ENCODE measurements at regions not wholly inside any gene's neighbourhood (a gene's known extent, or its start where the extent isn't known, plus 50 kb on each side); places are given as distances from the start of the nearest gene placed in this dataset.
"Not testable (repeated sequence)": the region's sequence is repeated elsewhere in the genome, so short reads cannot be mapped to it uniquely, and the experiment has no call there.

GRCh38 chr16:64358291-64358690, 763.6 kb downstream of the CDH11 start:
- ATAC-seq (no peak), DNase-seq (no peak)
- Histone ChIP-seq H3K36me3 (no peaks in the 10 kb centered on the region), H3K27ac (no peak overlapping the region), H3K4me3 (no peak overlapping the region), H3K9me3 (no peaks in the 10 kb centered on the region), H3K4me1 (no peaks in the 10 kb centered on the region), H3K27me3 (no peaks in the 10 kb centered on the region)
- TF ChIP-seq CTCF (IDR thresholded peaks at IDR 0.05) = no peak
- intact Hi-C loops (cut with DNase I) = no loop called here

GRCh38 chr16:64356267-64356666, 765.6 kb downstream of the CDH11 start:
- DNase-seq (no peak), ATAC-seq (no peak)
- H3K4me1 ChIP-seq = no peaks in the 10 kb centered on the region
- H3K27me3 ChIP-seq = no peaks in the 10 kb centered on the region
- H3K4me3 ChIP-seq = no peak overlapping the region
- intact Hi-C loops (cut with DNase I) = no loop called here
- H3K27ac ChIP-seq = no peak overlapping the region
- TF ChIP-seq CTCF (IDR thresholded peaks at IDR 0.05) = no peak
- no peaks in the 10 kb centered on the region for H3K9me3 ChIP-seq
- no peaks in the 10 kb centered on the region for H3K36me3 ChIP-seq

GRCh38 chr16:64352246-64352645, 769.6 kb downstream of the CDH11 start:
- no peaks in the 10 kb centered on the region for H3K4me1 ChIP-seq
- TF ChIP-seq CTCF (IDR thresholded peaks at IDR 0.05) = no peak
- no peak for ATAC-seq
- DNase-seq = no peak
- no peaks in the 10 kb centered on the region for H3K27me3 ChIP-seq
- intact Hi-C loops (cut with DNase I) = no loop called here
- no peak overlapping the region for H3K27ac ChIP-seq
- no peak overlapping the region for H3K4me3 ChIP-seq
- H3K36me3 ChIP-seq = no peaks in the 10 kb centered on the region
- no peaks in the 10 kb centered on the region for H3K9me3 ChIP-seq

GRCh38 chr16:64351121-64351520, 770.7 kb downstream of the CDH11 start:
- Histone ChIP-seq H3K4me3 (no peak overlapping the region), H3K9me3 (no peaks in the 10 kb centered on the region), H3K4me1 (no peaks in the 10 kb centered on the region), H3K36me3 (no peaks in the 10 kb centered on the region), H3K27ac (no peak overlapping the region), H3K27me3 (no peaks in the 10 kb centered on the region)
- intact Hi-C loops (cut with DNase I) = no loop called here
- TF ChIP-seq CTCF (IDR thresholded peaks at IDR 0.05) = no peak
- ATAC-seq (no peak), DNase-seq (no peak)

GRCh38 chr16:64346080-64346479, 775.8 kb downstream of the CDH11 start:
- no peaks in the 10 kb centered on the region for H3K36me3 ChIP-seq
- no peaks in the 10 kb centered on the region for H3K27me3 ChIP-seq
- no peaks in the 10 kb centered on the region for H3K9me3 ChIP-seq
- no peak for TF ChIP-seq CTCF (IDR thresholded peaks at IDR 0.05)
- H3K27ac ChIP-seq = no peak overlapping the region
- intact Hi-C loops (cut with DNase I) = no loop called here
- no peak overlapping the region for H3K4me3 ChIP-seq
- ATAC-seq = no peak
- H3K4me1 ChIP-seq = no peaks in the 10 kb centered on the region
- no peak for DNase-seq

GRCh38 chr16:64345142-64345541, 776.7 kb downstream of the CDH11 start:
- no peak overlapping the region for H3K4me3 ChIP-seq
- DNase-seq (no peak), ATAC-seq (peak; percentile 16)
- intact Hi-C loops (cut with DNase I) = no loop called here
- no peak for TF ChIP-seq CTCF (IDR thresholded peaks at IDR 0.05)
- H3K27me3 ChIP-seq = no peaks in the 10 kb centered on the region
- H3K36me3 ChIP-seq = no peaks in the 10 kb centered on the region
- H3K9me3 ChIP-seq = no peaks in the 10 kb centered on the region
- no peaks in the 10 kb centered on the region for H3K4me1 ChIP-seq
- no peak overlapping the region for H3K27ac ChIP-seq

GRCh38 chr16:64343820-64344443, 777.9 kb downstream of the CDH11 start:
- ATAC-seq; H3K27ac ChIP-seq; H3K36me3 ChIP-seq; H3K9me3 ChIP-seq; H3K27me3 ChIP-seq; H3K4me3 ChIP-seq; intact Hi-C loops (cut with DNase I); H3K4me1 ChIP-seq; DNase-seq: not testable (repeated sequence)

All from upper lobe of right lung (tissue), 1 donor.